ENCODE measurements at regions not wholly inside any gene's neighbourhood (a gene's known extent, or its start where the extent isn't known, plus 50 kb on each side); places are given as distances from the start of the nearest gene placed in this dataset.
"Not testable (repeated sequence)": the region's sequence is repeated elsewhere in the genome, so short reads cannot be mapped to it uniquely, and the experiment has no call there.

DNA sequence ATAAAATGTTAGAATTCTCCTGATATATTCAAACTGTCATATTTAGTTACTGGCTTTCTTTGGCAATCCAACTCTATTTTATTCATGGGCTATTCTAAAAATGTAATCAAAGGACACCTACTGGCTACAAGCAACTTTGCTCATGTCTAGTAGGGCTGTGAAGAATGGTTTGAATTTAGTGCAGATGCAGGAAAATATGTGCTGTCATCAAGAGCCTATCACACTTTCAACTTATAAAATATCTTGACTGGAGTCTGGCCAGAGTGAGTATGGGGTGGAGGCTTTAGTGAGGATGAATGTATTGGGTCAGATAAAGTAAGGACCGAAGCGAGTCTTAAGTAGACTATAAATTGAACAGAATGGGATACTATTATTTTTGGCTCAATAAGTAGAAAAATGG lies 343.4 kb upstream of the SPRED2 start:
- no peak for DNase-seq

DNA sequence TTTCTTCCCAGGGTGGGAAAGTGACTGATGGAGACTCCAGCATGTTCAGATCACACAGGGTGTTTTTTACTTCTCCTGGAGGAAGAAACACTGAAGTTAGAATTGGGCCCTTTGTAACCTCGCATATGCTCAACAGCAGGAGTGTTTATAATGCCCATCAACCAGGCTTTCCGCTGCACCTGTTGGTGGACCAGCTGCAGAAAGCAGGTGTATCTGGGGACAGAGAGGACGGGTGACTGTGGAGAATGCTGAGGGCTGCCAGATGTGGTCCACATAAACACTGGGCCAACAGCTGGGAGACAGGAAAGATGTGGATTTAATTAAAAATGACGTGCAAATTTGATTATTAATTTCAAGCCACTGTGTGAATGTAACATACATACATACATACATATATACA lies 335.5 kb upstream of the SPRED2 start:
- DNase-seq = no peak

DNA sequence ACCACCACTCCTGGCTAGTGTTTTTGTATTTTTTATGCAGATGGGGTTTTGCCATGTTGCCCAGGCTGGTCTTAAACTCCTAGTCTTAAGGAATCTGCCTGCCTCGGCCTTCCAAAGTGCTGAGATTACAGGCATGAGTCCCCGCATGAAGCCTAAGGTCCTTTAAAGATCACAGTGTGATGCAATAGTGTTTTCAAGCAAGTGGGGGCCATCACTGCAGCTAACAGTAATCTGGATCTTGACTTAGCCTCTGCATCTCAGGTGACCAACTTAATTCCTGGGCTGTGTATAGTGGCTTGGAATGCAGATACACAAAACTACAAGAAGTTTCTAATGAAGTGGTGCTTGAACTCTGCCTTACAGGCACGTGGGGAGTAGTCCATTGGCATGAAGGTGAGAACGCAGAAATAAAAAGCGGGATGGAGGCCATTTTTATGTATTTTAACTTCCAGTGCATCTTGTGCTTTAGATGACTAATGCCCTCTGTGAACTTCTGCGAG lies 334.4 kb upstream of the SPRED2 start:
- DNase-seq = no peak

DNA sequence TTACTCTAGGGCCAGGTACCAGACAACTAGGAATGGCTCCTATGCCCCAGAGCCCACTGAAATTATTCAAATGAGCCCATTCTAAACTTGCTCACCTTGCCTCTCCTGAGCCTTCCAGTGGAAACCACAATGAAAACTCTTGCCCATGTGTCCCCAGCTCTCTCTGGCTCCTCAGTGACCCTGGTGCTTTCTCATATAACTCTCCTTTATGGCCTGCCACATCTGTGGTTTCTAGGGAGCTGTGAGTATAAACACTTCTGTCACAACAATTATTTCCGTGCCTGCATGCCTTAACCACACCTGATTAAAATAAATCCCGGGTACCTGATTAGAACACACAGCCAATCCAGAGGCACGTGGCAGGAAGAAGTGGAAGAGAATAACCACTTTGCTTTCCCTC lies 333.0 kb upstream of the SPRED2 start:
- no peak for DNase-seq

DNA sequence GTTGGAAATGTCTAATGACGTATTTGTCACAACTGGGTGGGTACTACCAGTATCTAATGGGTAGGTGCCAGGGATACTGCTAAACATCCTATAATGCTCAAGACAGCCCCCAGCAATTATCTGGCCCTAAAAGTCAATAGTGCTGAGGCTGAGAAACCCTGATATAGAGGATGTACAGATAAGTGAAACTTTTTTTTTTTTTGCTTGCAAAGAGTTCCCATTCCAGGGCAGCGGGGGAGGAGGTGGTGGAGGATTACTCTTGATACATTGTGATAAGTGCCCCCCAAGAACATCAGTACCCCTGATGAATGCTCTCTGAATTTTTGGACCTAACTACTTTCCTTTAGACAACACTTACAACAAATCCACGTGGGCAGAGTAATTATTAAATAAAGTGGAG lies 329.7 kb upstream of the SPRED2 start:
- no peak for DNase-seq

DNA sequence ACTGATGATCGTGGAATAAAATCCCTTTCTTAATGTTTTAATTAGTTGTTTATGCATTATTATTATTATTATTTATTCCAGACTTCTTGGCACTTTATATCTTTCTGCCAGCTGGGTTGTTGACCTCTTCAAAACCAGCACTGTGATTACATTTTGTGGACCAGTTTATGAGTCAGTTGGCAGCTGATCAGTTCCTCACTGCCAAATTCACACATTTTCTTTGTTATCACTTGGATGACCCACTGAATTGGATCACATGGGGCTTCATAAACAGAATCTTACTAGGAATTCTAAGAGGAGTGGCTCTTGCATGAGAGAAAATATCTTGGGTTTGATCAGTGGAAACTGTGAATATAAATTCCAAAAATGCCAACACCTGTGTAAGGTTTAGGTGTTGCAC lies 321.8 kb upstream of the SPRED2 start:
- DNase-seq = no peak

DNA sequence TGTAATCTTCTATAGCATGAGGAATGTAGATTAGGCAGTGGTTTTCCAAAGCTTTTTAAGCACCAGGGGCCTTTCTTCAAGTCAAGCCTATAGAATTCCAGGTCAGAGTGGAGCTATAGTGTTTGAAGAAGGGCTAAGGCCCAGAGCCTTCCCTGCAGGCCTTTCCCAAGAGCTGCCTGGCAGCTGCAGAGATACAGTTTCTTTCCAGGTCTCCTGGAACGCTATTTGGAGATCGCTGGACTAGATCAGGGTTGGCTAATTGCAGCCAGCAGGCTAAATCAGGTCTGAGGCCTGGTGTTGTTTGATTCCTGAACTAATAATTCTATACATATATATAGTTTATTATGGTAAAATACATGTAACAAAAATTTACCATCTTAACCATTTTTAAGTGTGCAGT lies 319.0 kb upstream of the SPRED2 start:
- no peak for DNase-seq

DNA sequence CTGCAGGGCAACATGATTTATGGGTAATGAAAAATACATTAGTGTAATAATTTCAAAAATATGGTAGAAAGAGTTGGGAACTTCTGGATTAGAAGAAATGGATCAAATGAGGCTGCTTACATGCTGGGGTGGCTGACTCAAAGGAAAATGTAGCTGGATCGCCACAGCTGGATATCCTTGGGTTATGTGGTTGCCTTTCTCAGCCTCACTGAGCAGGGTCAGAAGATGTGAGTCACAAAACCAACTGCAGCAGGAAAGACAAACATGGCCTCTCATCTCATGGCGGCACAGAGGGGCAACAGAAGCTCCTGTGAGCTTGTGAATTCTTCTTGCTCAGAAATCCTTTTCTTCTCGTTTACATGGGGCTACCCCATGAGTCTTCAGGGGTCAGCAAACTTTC lies 317.1 kb upstream of the SPRED2 start:
- DNase-seq = no peak

DNA sequence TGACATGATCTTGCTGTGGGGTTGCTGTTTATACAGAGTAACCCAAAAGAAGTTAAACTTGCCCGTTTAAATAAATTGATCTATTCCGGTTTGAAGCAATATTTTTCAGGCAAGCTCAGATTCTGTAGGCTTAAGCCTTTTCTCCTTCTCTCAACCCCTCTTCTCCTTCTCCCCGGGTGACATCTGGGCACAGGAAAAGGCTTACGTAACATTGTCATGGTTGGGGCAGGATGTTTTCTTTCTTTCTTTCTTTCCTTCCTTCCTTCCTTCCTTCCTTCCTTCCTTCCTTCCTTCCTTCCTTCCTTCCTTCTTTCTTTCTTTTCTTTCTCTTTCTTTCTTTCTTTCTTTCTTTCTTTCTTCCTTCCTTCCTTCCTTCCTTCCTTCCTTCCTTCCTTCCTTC lies 315.5 kb upstream of the SPRED2 start:
- DNase-seq = not testable (repeated sequence)

DNA sequence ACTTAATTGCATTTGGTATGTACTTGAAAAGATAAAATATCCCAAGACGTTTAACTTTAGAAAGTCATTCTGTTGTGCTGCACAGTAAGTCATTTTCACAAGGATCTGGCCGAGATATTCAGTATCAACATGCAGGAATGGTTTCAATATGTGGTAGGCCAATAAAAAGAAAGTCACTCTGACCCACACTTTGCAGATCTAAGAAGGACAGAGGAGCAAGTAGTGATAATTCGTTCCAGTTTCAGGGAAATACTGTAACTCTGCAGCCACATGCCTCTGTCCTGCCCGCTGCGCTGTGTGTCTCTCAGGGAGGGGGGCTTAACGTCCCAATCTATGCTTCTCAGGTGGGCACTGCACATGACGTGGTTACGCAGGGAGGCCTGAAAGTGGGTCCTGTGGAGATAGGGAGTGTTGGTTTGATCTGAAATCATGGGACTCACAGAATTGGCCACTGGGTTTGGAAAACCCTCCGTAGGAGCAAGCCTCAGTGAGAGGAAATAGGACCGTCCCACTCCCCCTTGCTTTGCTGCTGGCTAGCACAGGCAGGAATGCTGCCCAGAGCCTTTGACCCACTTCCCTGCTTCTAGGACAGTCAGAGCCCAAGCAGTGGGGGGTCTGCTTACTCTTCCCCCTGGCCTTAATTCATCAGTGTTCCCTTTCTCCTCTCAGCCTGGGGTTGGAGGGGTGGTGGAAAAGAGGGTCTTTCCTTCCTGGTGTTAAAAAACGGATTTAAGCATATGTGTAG lies 314.7 kb upstream of the SPRED2 start:
- no peak for DNase-seq

DNA sequence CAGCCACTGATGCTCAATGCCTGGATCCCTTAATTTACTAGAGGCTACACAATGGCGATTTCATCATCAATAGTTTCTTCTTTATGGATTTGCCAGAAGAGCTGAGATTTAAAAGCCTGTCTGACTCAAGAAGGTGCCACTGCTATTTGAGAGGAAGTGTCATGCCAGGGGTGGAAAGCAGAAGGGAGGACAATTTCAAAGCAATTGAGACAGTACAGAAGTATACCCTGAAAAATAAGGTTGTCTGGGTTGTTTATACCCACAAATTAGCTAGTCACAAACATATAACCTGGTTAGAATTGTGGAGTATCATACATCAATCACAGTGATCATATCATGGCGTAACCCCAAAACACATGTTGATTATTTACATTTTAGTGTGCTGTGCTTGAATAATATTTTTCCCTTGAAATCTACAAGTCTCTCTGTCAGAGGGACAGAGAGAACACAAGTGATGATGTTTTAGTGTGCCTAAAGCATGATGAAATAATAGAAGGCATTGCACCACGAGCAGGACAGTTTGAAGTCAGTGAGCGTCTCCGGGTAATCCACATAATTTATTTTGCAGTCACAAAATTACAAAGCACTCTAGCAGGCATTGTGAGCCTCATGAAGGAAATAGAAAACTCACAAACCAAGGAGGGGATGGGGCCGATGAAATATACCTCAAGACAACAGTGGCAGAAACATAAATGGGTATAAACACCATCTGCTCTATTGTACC lies 312.2 kb upstream of the SPRED2 start:
- no peak for DNase-seq

DNA sequence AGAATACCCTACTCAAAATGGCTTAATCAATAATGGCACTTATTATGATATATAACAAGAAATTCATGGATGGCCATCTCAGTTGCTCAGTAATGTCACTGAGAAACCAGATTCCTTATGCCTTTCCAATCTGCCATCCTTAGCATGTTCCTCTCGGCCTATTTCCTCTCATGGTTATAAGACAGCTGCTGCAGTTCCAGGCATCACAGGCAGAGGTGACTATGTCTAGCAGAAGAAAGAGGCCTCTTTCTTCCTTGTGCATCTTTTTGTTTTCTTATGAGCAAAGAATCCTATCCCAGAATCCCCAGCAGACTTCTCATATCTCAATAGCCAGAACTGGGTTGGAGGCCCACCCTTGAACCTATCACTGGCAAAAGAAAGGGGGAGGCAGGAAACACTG lies 310.6 kb upstream of the SPRED2 start:
- DNase-seq = no peak

DNA sequence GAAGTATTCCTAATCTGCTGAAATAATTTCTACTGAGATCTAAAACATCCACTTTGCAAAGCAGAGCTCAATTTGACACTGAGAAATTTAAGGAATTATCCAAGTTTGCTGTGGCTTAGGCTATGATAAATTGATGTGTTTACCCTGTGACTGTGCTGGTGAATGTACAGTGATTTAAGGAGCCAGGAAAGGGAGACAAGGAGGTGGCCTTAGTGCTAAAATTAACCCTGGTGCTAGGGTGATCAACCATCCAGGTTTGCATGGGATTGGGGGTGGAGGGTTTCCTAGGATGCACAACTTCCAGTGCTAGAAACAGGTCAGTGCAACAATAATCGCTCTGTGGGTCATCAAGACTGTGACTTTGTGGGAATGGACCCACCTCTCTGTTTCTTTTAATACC lies 307.5 kb upstream of the SPRED2 start:
- no peak for DNase-seq

DNA sequence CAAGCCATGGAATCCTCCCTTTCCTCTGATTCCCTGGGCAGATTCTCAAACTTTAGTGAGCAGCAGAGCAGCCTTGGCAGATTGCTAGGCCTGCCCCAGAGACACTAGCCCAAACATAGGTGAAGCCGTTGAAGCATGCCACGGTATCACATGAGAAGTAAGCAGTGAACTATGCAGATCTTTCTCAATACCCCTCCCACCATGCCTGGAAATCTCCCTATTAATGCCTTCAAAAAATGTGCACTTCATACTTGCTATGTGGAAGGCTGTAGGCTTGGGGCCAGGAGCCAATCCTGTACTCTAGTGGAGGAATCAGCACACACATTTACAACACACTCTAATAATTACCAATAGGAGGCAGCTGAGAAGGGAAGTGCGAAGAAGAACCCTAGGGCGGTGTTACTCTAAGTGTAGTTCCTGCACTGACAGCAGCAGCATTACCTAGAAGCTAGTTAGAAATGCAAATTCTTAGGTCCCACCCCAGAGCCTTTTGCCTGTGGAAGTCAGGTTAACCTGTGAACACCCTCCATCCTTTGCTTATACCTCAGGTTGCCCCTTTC lies 305.1 kb upstream of the SPRED2 start:
- no peak for DNase-seq

DNA sequence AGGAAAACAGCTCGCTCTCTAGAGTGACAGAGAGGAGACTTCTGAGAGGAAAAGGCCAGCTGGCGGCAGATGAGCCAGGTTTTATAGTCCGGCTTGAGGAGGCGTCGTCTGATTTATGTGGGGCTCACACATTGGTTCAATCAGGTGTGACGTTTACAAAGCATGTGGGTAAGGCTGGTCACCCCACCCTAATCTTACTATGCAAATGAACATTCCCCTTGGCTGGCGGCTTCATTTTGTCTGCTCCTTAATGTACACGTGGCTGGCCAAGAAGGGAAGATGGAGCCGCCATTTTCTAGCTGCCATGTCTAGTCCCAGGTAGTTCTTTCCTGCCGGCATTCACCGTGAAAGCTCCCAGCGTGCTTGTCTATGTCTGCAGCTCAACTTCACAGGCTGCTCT lies 299.1 kb upstream of the SPRED2 start:
- no peak for DNase-seq

DNA sequence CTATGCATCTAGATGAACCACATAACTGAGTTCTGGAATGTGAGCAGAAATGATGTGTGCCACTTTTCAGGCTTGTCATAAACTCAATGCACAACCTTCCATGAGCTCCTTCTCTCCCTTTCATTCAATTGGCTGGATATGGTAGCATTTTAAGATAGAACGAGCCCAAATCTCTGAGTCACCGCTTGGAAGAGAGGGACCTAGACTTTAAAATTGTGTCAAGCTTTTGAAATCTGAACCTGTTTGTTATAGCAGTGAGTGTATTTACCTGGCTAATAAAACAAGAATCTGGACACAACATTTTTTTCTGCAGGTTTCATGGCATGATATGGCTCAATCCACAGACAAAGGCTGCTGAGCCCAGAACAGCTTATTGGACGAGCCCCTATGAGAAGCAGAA lies 297.8 kb upstream of the SPRED2 start:
- DNase-seq = no peak

DNA sequence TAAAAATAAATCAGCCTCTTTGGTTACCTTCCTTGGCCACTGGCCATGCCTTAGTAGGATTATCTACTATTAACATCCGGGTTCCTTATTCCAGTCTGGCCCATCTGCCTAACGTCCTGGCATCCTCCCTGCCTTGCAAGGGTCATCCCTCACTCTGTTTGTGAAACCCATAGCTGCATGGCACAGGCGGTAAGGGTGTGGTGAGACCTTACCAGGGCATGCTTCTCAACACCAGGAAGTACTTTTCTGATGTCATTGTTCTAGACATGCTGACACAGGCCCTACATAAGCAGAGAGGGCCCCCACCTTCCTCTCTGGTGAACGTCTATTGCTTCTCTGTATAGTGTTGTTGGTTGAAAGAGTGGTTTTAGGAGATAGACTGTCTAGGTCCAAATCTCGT lies 296.8 kb upstream of the SPRED2 start:
- no peak for DNase-seq

DNA sequence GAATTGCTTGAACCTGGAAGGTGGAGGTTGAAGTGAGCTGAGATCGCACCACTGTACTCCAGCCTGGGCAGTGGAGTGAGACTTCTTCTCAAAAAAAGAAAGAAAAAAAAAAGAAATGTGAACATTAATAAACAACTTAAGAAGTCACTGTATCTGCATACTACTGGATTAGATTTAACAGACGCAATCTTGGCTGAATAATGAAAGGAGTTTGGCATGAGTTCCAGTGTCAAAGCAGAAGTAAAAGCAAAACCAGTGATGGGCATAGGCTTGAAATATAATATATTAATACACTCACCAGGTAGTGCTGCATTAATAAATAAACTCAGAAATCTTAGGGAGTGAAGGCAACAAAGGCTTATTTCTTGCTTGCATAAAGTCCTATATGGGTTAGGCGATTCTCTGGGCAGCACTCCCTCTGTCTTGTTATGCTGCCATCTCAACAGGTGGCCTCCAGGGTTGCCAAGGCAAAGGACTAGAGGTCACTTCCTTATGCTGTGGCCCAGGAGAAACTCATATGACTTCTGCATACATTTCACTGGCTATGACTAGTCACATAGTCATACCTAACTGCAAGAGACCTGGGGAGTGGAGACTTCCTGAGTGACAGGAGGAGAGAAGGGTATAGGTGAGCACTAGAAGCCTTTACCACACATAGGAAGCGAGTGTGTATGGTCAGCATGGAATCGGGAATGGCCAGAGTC lies 296.2 kb upstream of the SPRED2 start:
- DNase-seq = no peak

DNA sequence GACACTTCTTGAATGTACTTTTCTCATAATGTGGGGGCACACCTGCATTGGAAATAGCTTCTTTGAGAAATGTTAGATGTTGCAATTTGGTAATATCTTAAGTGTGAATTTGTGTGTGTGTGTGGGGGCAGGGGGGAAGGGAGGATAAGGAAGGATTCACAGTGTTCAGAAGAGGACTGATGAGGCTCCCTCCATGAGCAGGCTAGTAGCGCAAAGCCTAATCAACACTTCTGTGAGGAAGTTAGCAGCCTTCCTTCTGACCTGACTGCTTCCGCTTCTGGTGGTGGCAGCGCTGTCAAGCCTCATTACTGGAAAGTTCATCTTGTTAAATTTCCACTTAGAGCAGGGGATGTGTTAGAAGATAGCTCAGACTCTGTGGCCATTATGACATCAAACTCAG lies 295.4 kb upstream of the SPRED2 start:
- DNase-seq = no peak

DNA sequence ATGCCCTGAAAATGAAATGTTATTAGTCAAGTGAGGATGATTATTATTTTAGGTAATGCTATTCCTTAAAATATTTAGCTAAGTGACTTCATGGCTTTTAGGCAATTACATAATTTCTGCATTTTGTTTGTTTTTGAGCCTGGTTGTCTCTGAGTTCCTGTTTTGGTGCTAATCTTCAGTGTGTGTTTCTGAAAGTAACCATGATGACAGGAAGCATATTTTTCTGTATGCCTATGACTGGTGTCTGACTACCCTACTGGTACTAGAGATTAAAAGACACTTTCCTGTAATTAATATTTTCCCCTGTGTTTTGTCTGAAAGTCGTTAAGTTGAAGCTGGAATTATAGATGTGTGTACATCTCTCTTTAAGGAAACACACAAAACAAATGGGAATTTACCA lies 295.0 kb upstream of the SPRED2 start:
- no peak for DNase-seq

DNA sequence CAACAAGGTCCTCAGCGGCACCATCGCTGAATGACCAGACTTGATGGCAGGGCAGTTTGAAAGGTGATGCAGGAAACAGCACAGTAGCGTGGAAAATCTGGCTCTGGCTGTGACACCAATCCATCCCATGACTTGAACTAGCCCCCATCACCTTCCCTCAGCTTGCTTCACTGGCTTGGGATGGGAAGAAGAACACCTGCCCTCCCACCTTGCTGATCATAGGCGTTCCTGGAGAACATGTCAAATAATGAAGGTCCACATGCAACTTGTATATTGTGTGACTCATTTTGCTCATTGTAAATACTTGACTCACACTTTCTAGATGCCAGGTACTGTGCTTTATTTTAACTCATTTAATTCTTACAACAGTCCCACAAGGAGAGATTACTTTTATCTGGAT lies 292.4 kb upstream of the SPRED2 start:
- DNase-seq = no peak

DNA sequence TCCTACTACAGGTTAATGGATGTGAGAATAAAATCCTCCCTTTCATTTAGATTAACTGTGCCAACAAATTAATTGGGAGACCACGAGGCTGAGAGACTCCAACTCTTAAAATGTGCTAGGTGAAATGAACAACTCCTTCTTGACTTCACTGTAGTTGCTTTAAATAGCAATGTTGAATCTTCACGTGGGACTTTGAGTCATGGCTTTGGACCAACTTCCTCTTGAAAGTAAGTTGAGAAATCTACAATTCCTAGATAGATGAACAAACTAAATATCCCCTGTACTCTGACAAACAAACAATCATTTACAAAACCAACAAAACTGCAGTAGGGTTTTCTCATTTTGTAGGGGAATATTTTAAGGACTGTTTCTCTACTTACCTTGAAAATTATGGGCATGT lies 291.9 kb upstream of the SPRED2 start:
- no peak for DNase-seq

DNA sequence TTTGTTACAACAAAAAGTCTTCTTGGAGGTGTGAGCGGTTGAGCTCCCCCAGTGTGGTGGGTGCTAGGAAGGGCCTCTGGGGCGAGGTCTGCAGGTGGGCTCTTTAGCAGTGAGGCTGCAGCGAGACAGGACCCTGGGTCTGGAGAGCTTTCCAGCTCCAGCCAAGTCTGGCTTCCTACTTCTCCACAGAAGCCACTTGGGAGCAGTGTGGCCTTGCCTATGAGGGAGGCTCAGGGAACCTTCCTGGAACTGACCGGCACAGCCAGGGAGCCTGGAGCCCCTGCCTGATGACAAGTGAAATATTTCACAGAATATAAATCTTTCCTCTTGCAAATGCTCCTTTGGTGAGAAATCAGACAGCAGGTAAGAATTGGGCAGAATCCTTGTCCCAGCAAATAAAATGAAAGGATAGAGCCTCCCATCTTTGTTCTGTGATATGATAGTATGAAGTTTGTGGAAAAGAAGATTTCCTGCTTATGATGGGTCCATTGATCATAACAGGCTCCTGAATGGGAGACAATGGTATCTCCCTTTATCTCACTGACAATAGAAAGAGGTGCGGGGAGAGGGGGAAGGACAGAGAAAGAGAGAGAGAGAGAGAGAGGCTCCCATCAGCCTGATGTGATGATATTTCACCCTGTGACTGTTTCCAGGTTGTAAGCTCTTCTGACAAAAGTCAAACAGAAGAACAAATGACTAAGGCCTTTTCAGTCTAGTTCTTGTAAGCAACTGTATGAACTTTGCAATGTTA lies 289.8 kb upstream of the SPRED2 start:
- no peak for DNase-seq
